ENCODE measurements at regions not wholly inside any gene's neighbourhood (a gene's known extent, or its start where the extent isn't known, plus 50 kb on each side); places are given as distances from the start of the nearest gene placed in this dataset.
"Not testable (repeated sequence)": the region's sequence is repeated elsewhere in the genome, so short reads cannot be mapped to it uniquely, and the experiment has no call there.

GRCh38 chr6:132136981-132137380 lies 185.8 kb upstream of the CCN2 start:
- DNase-seq: no peak

- DNase-seq: no peak
Measured at GRCh38 chr6:132135409-132135808, 184.2 kb upstream of the CCN2 start.

- DNase-seq: peak; percentile 60
Measured at GRCh38 chr6:132133736-132134445, 182.7 kb upstream of the CCN2 start.

GRCh38 chr6:132132924-132133639 lies 181.9 kb upstream of the CCN2 start:
- DNase-seq: peak; percentile 9

- DNase-seq: no peak
Measured at GRCh38 chr6:132132422-132132821, 181.2 kb upstream of the CCN2 start.

GRCh38 chr6:132131758-132132157 lies 180.6 kb upstream of the CCN2 start:
- DNase-seq: peak; percentile 43

GRCh38 chr6:132131351-132131750 lies 180.2 kb upstream of the CCN2 start:
- DNase-seq: no peak

- DNase-seq: no peak
Measured at GRCh38 chr6:132130626-132131298, 179.6 kb upstream of the CCN2 start.

- DNase-seq: no peak
Measured at GRCh38 chr6:132128424-132128823, 177.3 kb upstream of the CCN2 start.

- no peak for DNase-seq
Measured at GRCh38 chr6:132126150-132126549, 175.0 kb upstream of the CCN2 start.

GRCh38 chr6:132122871-132123270 lies 171.7 kb upstream of the CCN2 start:
- no peak for DNase-seq

GRCh38 chr6:132122176-132122575 lies 171.0 kb upstream of the CCN2 start:
- no peak for DNase-seq

GRCh38 chr6:132118144-132118543 lies 167.0 kb upstream of the CCN2 start:
- no peak for DNase-seq

- no peak for DNase-seq
Measured at GRCh38 chr6:132115714-132116366, 164.7 kb upstream of the CCN2 start.

GRCh38 chr6:132114201-132114825 lies 163.1 kb upstream of the CCN2 start:
- no peak for DNase-seq

- not testable (repeated sequence) for DNase-seq
Measured at GRCh38 chr6:132109752-132110151, 158.6 kb upstream of the CCN2 start.

- DNase-seq: no peak
Measured at GRCh38 chr6:132107896-132108295, 156.7 kb upstream of the CCN2 start.

- no peak for DNase-seq
Measured at GRCh38 chr6:132101535-132101934, 150.4 kb upstream of the CCN2 start.

- DNase-seq: no peak
Measured at GRCh38 chr6:132100388-132100990, 149.3 kb upstream of the CCN2 start.

GRCh38 chr6:132096996-132097395 lies 145.8 kb upstream of the CCN2 start:
- no peak for DNase-seq

GRCh38 chr6:132096245-132096644 lies 145.1 kb upstream of the CCN2 start:
- DNase-seq: no peak

- no peak for DNase-seq
Measured at GRCh38 chr6:132089173-132089572, 138.0 kb upstream of the CCN2 start.

- DNase-seq: no peak
Measured at GRCh38 chr6:132088150-132088549, 137.0 kb upstream of the CCN2 start.
